ENCODE measurements at regions not wholly inside any gene's neighbourhood (a gene's known extent, or its start where the extent isn't known, plus 50 kb on each side); places are given as distances from the start of the nearest gene placed in this dataset.

GRCh38 chr10:18760836-18761235 lies 101.6 kb downstream of the ARL5B start:
- TF ChIP-seq CTCF (conservative IDR thresholded peaks at IDR 0.05) = no peak
- no peak overlapping the region for H3K27ac ChIP-seq

GRCh38 chr10:18767981-18768380 lies 108.8 kb downstream of the ARL5B start:
- TF ChIP-seq CTCF (conservative IDR thresholded peaks at IDR 0.05) = no peak
- H3K27ac ChIP-seq = no peak overlapping the region

GRCh38 chr10:18773180-18773579 lies 113.9 kb downstream of the ARL5B start:
- no peak overlapping the region for H3K27ac ChIP-seq
- TF ChIP-seq CTCF (conservative IDR thresholded peaks at IDR 0.05) = no peak

- TF ChIP-seq CTCF (conservative IDR thresholded peaks at IDR 0.05) = no peak
- H3K27ac ChIP-seq = no peak overlapping the region
Measured at GRCh38 chr10:18777258-18777657, 118.0 kb downstream of the ARL5B start.

GRCh38 chr10:18786478-18786877 lies 127.2 kb downstream of the ARL5B start:
- no peak for TF ChIP-seq CTCF (conservative IDR thresholded peaks at IDR 0.05)

GRCh38 chr10:18793951-18794350 lies 134.7 kb downstream of the ARL5B start:
- TF ChIP-seq CTCF (conservative IDR thresholded peaks at IDR 0.05) = peak; percentile 75
- no peak overlapping the region for H3K27ac ChIP-seq

More at GRCh38 chr10:18786478-18786877, 127.2 kb downstream of the ARL5B start:
- H3K27ac ChIP-seq = no peak overlapping the region

- no peak overlapping the region for H3K27ac ChIP-seq
- TF ChIP-seq CTCF (conservative IDR thresholded peaks at IDR 0.05) = no peak
Measured at GRCh38 chr10:18795549-18795948, 136.3 kb downstream of the ARL5B start.

- H3K27ac ChIP-seq = no peak overlapping the region
- no peak for TF ChIP-seq CTCF (conservative IDR thresholded peaks at IDR 0.05)
Measured at GRCh38 chr10:18797286-18797685, 138.1 kb downstream of the ARL5B start.
